GM12878 (cell line): ENCODE measurements at regions not wholly inside any gene's neighbourhood (a gene's known extent, or its start where the extent isn't known, plus 50 kb on each side); places are given as distances from the start of the nearest gene placed in this dataset.
A peak's percentile ranks its signal among the peaks of the same experiment; 100 is the strongest.

Experiments used
- ATAC-seq: fragments of 200-7000 bp; cut with Tn5 transposase; 3 replicates; pipeline ENCODE4 v1.9.1; 2020; ENCODE audit warnings: mild to moderate bottlenecking, moderate library complexity
- BruUV-seq: library from RNA; stranded (reverse); fragments of 400-500 nt; replicated peaks from 2 replicates; lab custom pipeline; 2021; lab: Mats Ljungman, UMichigan
- CTCF ChIA-PET: fragments of 300-600 bp; sonication (Branson Sonifier 250); formaldehyde crosslinking; extraction: SDS; loops from one replicate; lab custom pipeline; 2021; ENCODE audit warnings: inconsistent platforms; lab: Yijun Ruan, JAX
- POLR2A ChIA-PET: fragments of 350-600 bp; formaldehyde crosslinking; extraction: SDS; loops from one replicate; lab custom pipeline; 2021; ENCODE audit warnings: inconsistent platforms; lab: Charles Lee
- RAD21 ChIA-PET: fragments of 300-600 bp; sonication (Branson Sonifier 250); formaldehyde crosslinking; loops from one replicate; lab custom pipeline; 2023; ENCODE audit warnings: antibody characterized with exemption; ENCODE audit not compliant: unreplicated experiment; lab: Charles Lee
- SMC1A ChIA-PET: fragments of 300-600 bp; sonication (Branson Sonifier 250); formaldehyde crosslinking; loops from one replicate; lab custom pipeline; 2023; ENCODE audit not compliant: unreplicated experiment, uncharacterized antibody; lab: Charles Lee
- DNase-seq: peaks from one replicate; pipeline ENCODE4 v3.0.0-alpha.2; 2011; ENCODE audit warnings: low read depth, low spot score
- FAIRE-seq: peaks from 3 replicates; lab custom pipeline; 2011; peaks lifted over from hg19 to GRCh38; lab: Jason Lieb, UNC
- H2AFZ ChIP-seq: 2 replicates; pipeline ENCODE4 v1.6.0; 2011; ENCODE audit warnings: low read depth, low read length, control low read depth; ENCODE audit not compliant: control insufficient read depth
- H3K27ac ChIP-seq: 2 replicates; pipeline ENCODE4 v1.5.1; 2011; ENCODE audit warnings: control low read depth; ENCODE audit not compliant: control insufficient read depth, insufficient read depth
- H3K27me3 ChIP-seq, 2 experiments: replicated peaks in 1 of 2; 2 replicates each; pipeline versions ENCODE4 v1.6.0 to v1.6.1; 2011; ENCODE audit warnings: low read length in 1 of 2; ENCODE audit not compliant: control insufficient read depth in 2 of 2, insufficient read depth in 2 of 2
- H3K36me3 ChIP-seq, 2 experiments: 2 replicates each; pipeline ENCODE4 v1.5.1; 2011; ENCODE audit warnings: low read length in 1 of 2; ENCODE audit not compliant: control insufficient read depth in 2 of 2, insufficient read depth in 2 of 2
- H3K4me1 ChIP-seq: 2 replicates; pipeline ENCODE4 v1.6.1; 2011; ENCODE audit warnings: mild to moderate bottlenecking, low read length, moderate library complexity, mixed read lengths; ENCODE audit not compliant: control insufficient read depth, insufficient read depth
- H3K4me2 ChIP-seq: 2 replicates; pipeline ENCODE4 v1.6.0; 2011; ENCODE audit warnings: control low read depth; ENCODE audit not compliant: control insufficient read depth, insufficient read depth
- H3K4me3 ChIP-seq: fragments of 200-600 bp; sonication (generic); 2 replicates; pipeline ENCODE4 v1.5.1; 2016
- H3K79me2 ChIP-seq: 2 replicates; pipeline ENCODE4 v1.6.0; 2011; ENCODE audit warnings: low read length; ENCODE audit not compliant: control insufficient read depth, insufficient read depth
- H3K9ac ChIP-seq: 2 replicates; pipeline ENCODE4 v1.8.0; 2011; ENCODE audit warnings: low read length, control low read depth, mixed read lengths; ENCODE audit not compliant: control insufficient read depth, insufficient read depth
- H3K9me3 ChIP-seq: replicated peaks from 3 replicates; pipeline ENCODE4 v1.5.1; 2011; ENCODE audit warnings: mild to moderate bottlenecking, low read length; ENCODE audit not compliant: control insufficient read depth, insufficient read depth
- H4K20me1 ChIP-seq: 2 replicates; pipeline ENCODE4 v1.6.0; 2011; ENCODE audit not compliant: control insufficient read depth, insufficient read depth
- ASH2L ChIP-seq: fragments of 300-600, 200-600 bp; sonication (generic); IDR thresholded peaks from 2 replicates; pipeline ENCODE4 v1.6.1; 2017; ENCODE audit warnings: low read depth, mild to moderate bottlenecking, borderline replicate concordance
- BHLHE40 ChIP-seq, 2 experiments: fragments of 450-650 bp in 1 of 2; IDR thresholded peaks; 2 replicates each; pipeline ENCODE4 v1.6.1; 2011 to 2017; ENCODE audit warnings: low read depth in 2 of 2, borderline replicate concordance in 1 of 2, improper control_type of control experiment in 1 of 2, low read length in 1 of 2, mild to moderate bottlenecking in 1 of 2
- CHD1 ChIP-seq: IDR thresholded peaks from 2 replicates; pipeline ENCODE4 v1.6.1; 2012; ENCODE audit warnings: low read depth, low read length, improper control_type of control experiment
- ETV6 ChIP-seq, 2 experiments: fragments of 450-650 bp in 1 of 2; IDR thresholded peaks in 1 of 2; conservative IDR thresholded peaks in 1 of 2; 2 replicates each; pipeline ENCODE4 v1.6.1; 2014; ENCODE audit warnings: antibody characterized with exemption in 1 of 2, borderline replicate concordance in 1 of 2, low read depth in 1 of 2, mild to moderate bottlenecking in 1 of 2, moderate library complexity in 1 of 2
- EZH2 ChIP-seq: IDR thresholded peaks from 2 replicates; pipeline ENCODE4 v1.6.1; 2012; ENCODE audit warnings: low read depth, mild to moderate bottlenecking, control low read depth, inconsistent platforms, low read length, borderline replicate concordance; ENCODE audit not compliant: control insufficient read depth
- GABPA ChIP-seq: IDR thresholded peaks from 2 replicates; pipeline ENCODE4 v1.6.1; 2014; ENCODE audit warnings: antibody characterized with exemption, low read depth, mild to moderate bottlenecking, inconsistent platforms
- PAX5 ChIP-seq: IDR thresholded peaks from 2 replicates; pipeline ENCODE4 v1.6.1; 2011; ENCODE audit warnings: low read depth, low read length, borderline replicate concordance
- RAD51 ChIP-seq: fragments of 450-650 bp; IDR thresholded peaks from 2 replicates; pipeline ENCODE4 v1.6.1; 2016; ENCODE audit warnings: moderate library complexity, mild to moderate bottlenecking, inconsistent platforms
- SMAD1 ChIP-seq: fragments of 450-650 bp; IDR thresholded peaks from 2 replicates; pipeline ENCODE4 v1.6.1; 2018; ENCODE audit warnings: mild to moderate bottlenecking, low read depth; ENCODE audit not compliant: partially characterized antibody
- TBL1XR1 ChIP-seq: IDR thresholded peaks from 2 replicates; pipeline ENCODE4 v1.6.1; 2012; ENCODE audit warnings: low read depth, low read length, improper control_type of control experiment
- TCF7 ChIP-seq: IDR thresholded peaks from 2 replicates; pipeline ENCODE4 v1.6.1; 2014; ENCODE audit warnings: antibody characterized with exemption, borderline replicate concordance
- YBX1 ChIP-seq: fragments of 450-650 bp; IDR thresholded peaks from 2 replicates; pipeline ENCODE4 v1.6.1; 2016; ENCODE audit warnings: antibody characterized with exemption
- ZNF274 ChIP-seq: IDR thresholded peaks from one replicate; pipeline ENCODE4 v1.8.0; 2011; ENCODE audit not compliant: insufficient read length, insufficient read depth
- ZZZ3 ChIP-seq: IDR thresholded peaks from 2 replicates; pipeline ENCODE4 v1.6.1; 2011; ENCODE audit warnings: low read depth; ENCODE audit not compliant: control insufficient read depth, insufficient read length
- whole genome bisulfite sequencing: methylation state at CpG from one replicate; pipeline ENCODE4 v1.1.6; 2016; ENCODE audit warnings: low lambda C conversion rate; ENCODE audit not compliant: insufficient replicate concordance, insufficient coverage; ENCODE audit errors: missing lambda C conversion rate; 5-methylcytosine and 5-hydroxymethylcytosine counted together
- in situ Hi-C: fragments of 300-500 bp; cut with MboI; formaldehyde crosslinking; loops from 9 replicates; pipeline ENCODE4 v1.14.3; 2018; ENCODE audit warnings: mixed read lengths
- intact Hi-C: fragments of 100-400 bp; cut with micrococcal nuclease; formaldehyde crosslinking; loops from one replicate; pipeline ENCODE4 v1.14.2; 2022; ENCODE audit not compliant: unreplicated experiment
- TF ChIP-seq, protein P1 (sequence below): fragments of 450-650 bp; formaldehyde crosslinking; IDR thresholded peaks from 2 replicates; pipeline ENCODE4 v1.4.0; 2020; ENCODE audit warnings: mild to moderate bottlenecking, moderate library complexity
- TF ChIP-seq, protein P2 (sequence below): fragments of 450-650 bp; formaldehyde crosslinking; IDR thresholded peaks from 2 replicates; pipeline ENCODE4 v1.4.0; 2022; ENCODE audit warnings: mild to moderate bottlenecking, moderate library complexity
- TF ChIP-seq, protein P3 (sequence below): IDR thresholded peaks from 2 replicates; pipeline ENCODE4 v1.6.1; 2012; ENCODE audit warnings: low read depth, low read length, improper control_type of control experiment

DNA sequence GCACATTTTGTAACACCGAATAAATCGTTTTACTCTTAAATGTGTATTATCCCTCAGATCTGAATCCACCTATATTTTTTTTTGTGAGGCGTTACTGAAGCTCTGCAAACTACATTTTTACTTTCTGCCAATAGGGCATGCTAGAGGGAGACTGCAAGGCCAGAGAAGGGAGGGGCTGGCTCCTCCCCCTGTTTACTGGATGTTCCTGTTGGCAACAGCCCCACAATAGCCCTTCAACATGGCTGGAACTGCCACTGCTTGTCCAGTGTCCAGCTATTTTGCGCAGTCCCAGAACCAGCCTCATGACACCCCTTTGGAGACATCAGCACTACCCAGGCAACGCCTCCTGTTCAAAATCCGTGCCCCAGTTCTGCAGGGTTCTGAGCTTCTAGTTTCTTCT, 85.4 kb upstream of the MIER3 start:
- no peak overlapping the region for H3K27ac ChIP-seq
- 51% methylated on average over 6 of the region's 6 CpGs for WGBS
- no peaks in the 10 kb centered on the region for H3K4me1 ChIP-seq
- no peak overlapping the region for H2AFZ ChIP-seq
- DNase-seq (no peak), ATAC-seq (peak; percentile 64), FAIRE-seq (no peak)
- H3K79me2 ChIP-seq = no peaks in the 10 kb centered on the region
- in situ Hi-C loops = no loop called here
- BruUV-seq = no TSS peak
- ChIA-PET RAD21 (no interaction called here), SMC1A (no interaction called here), CTCF (no interaction called here), POLR2A (no interaction called here)
- no peak overlapping the region for H3K4me3 ChIP-seq
- intact Hi-C loops = no loop called here
- H4K20me1 ChIP-seq = no peaks in the 10 kb centered on the region
- TF ChIP-seq BHLHE40 (IDR thresholded peaks at IDR 0.05; ENCODE audit: borderline replicate concordance in 1 of 2, low read depth in 2 of 2, low read length in 1 of 2) = no peak
- TF ChIP-seq YBX1 = no peak
- TF ChIP-seq, protein P1, sequence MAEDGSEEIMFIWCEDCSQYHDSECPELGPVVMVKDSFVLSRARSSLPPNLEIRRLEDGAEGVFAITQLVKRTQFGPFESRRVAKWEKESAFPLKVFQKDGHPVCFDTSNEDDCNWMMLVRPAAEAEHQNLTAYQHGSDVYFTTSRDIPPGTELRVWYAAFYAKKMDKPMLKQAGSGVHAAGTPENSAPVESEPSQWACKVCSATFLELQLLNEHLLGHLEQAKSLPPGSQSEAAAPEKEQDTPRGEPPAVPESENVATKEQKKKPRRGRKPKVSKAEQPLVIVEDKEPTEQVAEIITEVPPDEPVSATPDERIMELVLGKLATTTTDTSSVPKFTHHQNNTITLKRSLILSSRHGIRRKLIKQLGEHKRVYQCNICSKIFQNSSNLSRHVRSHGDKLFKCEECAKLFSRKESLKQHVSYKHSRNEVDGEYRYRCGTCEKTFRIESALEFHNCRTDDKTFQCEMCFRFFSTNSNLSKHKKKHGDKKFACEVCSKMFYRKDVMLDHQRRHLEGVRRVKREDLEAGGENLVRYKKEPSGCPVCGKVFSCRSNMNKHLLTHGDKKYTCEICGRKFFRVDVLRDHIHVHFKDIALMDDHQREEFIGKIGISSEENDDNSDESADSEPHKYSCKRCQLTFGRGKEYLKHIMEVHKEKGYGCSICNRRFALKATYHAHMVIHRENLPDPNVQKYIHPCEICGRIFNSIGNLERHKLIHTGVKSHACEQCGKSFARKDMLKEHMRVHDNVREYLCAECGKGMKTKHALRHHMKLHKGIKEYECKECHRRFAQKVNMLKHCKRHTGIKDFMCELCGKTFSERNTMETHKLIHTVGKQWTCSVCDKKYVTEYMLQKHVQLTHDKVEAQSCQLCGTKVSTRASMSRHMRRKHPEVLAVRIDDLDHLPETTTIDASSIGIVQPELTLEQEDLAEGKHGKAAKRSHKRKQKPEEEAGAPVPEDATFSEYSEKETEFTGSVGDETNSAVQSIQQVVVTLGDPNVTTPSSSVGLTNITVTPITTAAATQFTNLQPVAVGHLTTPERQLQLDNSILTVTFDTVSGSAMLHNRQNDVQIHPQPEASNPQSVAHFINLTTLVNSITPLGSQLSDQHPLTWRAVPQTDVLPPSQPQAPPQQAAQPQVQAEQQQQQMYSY (CRISPR knock-in tag) = no peak
- TF ChIP-seq ETV6 (conservative IDR thresholded peaks at IDR 0.05 in 1 of 2, IDR thresholded peaks at IDR 0.05 in 1 of 2; ENCODE audit: borderline replicate concordance in 1 of 2, low read depth in 1 of 2) = no peak
- TF ChIP-seq, protein P2, sequence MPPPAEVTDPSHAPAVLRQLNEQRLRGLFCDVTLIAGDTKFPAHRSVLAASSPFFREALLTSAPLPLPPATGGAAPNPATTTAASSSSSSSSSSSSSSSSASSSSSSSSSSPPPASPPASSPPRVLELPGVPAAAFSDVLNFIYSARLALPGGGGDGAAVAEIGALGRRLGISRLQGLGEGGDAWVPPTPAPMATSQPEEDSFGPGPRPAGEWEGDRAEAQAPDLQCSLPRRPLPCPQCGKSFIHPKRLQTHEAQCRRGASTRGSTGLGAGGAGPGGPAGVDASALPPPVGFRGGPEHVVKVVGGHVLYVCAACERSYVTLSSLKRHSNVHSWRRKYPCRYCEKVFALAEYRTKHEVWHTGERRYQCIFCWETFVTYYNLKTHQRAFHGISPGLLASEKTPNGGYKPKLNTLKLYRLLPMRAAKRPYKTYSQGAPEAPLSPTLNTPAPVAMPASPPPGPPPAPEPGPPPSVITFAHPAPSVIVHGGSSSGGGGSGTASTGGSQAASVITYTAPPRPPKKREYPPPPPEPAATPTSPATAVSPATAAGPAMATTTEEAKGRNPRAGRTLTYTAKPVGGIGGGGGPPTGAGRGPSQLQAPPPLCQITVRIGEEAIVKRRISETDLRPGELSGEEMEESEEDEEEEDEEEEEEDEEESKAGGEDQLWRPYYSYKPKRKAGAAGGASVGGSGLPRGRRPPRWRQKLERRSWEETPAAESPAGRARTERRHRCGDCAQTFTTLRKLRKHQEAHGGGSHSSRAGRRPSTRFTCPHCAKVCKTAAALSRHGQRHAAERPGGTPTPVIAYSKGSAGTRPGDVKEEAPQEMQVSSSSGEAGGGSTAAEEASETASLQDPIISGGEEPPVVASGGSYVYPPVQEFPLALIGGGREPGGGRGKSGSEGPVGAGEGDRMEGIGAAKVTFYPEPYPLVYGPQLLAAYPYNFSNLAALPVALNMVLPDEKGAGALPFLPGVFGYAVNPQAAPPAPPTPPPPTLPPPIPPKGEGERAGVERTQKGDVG (CRISPR knock-in tag) = no peak
- TF ChIP-seq SMAD1 = no peak
- no peak for TF ChIP-seq ASH2L
- no peak for TF ChIP-seq ZNF274
- TF ChIP-seq TBL1XR1 = no peak
- TF ChIP-seq TCF7 = no peak
- TF ChIP-seq RAD51 = no peak
- TF ChIP-seq EZH2 = no peak
- TF ChIP-seq GABPA = no peak
- TF ChIP-seq PAX5 = no peak
- TF ChIP-seq, protein P3, sequence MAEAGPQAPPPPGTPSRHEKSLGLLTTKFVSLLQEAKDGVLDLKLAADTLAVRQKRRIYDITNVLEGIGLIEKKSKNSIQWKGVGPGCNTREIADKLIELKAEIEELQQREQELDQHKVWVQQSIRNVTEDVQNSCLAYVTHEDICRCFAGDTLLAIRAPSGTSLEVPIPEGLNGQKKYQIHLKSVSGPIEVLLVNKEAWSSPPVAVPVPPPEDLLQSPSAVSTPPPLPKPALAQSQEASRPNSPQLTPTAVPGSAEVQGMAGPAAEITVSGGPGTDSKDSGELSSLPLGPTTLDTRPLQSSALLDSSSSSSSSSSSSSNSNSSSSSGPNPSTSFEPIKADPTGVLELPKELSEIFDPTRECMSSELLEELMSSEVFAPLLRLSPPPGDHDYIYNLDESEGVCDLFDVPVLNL = no peak
- no peak for TF ChIP-seq ZZZ3
- TF ChIP-seq CHD1 = no peak
- no peaks in the 10 kb centered on the region for H3K9me3 ChIP-seq
- H3K9ac ChIP-seq = no peak overlapping the region
- H3K36me3 ChIP-seq = no peaks in the 10 kb centered on the region
- no peak overlapping the region for H3K4me2 ChIP-seq
- H3K27me3 ChIP-seq = no peaks in the 10 kb centered on the region; a peak in 1 of 4 replicates
